ENCODE measurements at regions not wholly inside any gene's neighbourhood (a gene's known extent, or its start where the extent isn't known, plus 50 kb on each side); places are given as distances from the start of the nearest gene placed in this dataset.

GRCh38 chr2:136328207-136328795 lies 210.4 kb upstream of the CXCR4 start:
- TF ChIP-seq RCOR1 (conservative IDR thresholded peaks at IDR 0.05; ENCODE audit: low read depth, low read length) (no peak), FOXM1 (IDR thresholded peaks at IDR 0.05; ENCODE audit: low read depth, low read length) (no peak), CTCF (IDR thresholded peaks at IDR 0.05 in 2 of 3, conservative IDR thresholded peaks at IDR 0.05 in 1 of 3; ENCODE audit: control insufficient read depth in 2 of 3, extremely low read depth in 1 of 3, insufficient read depth in 1 of 3, low read depth in 3 of 3, low read length in 3 of 3) (no peak), CBX3 (IDR thresholded peaks at IDR 0.05; ENCODE audit: borderline replicate concordance, low read depth) (no peak), STAT3 (IDR thresholded peaks at IDR 0.05; ENCODE audit: low read depth, low read length) (no peak)

Measured in GM12878 (cell line).